Activated CD4-positive, alpha-beta T cell treated with anti-CD3 and anti-CD28 coated beads, Interleukin-10, Interleukin-2, amounts not matched to agents 100 ng/mL and 50 ng/mL, durations not matched to agents 16 hours and 8 hours (primary cell): ENCODE measurements at regions not wholly inside any gene's neighbourhood (a gene's known extent, or its start where the extent isn't known, plus 50 kb on each side); places are given as distances from the start of the nearest gene placed in this dataset.

Experiments used
- DNase-seq: peaks from one replicate; pipeline ENCODE4 v3.0.0-alpha.2; 2020

- DNase-seq: no peak
Observed at GRCh38 chr3:19093084-19093483, 55.2 kb upstream of the KCNH8 start.

- DNase-seq: no peak
Observed at GRCh38 chr3:19077388-19077787, 70.9 kb upstream of the KCNH8 start.

GRCh38 chr3:19075037-19075436 is 73.3 kb upstream of the KCNH8 start:
- DNase-seq: no peak

GRCh38 chr3:19074257-19074900 is 73.9 kb upstream of the KCNH8 start:
- DNase-seq: no peak

GRCh38 chr3:19073341-19074105 is 74.8 kb upstream of the KCNH8 start:
- DNase-seq: no peak

GRCh38 chr3:19070325-19070724 is 78.0 kb upstream of the KCNH8 start:
- no peak for DNase-seq

GRCh38 chr3:19065027-19065426 is 83.3 kb upstream of the KCNH8 start:
- peak; percentile 3 for DNase-seq

- DNase-seq: no peak
Observed at GRCh38 chr3:19063936-19064335, 84.4 kb upstream of the KCNH8 start.

GRCh38 chr3:19060404-19060803 is 87.9 kb upstream of the KCNH8 start:
- no peak for DNase-seq

GRCh38 chr3:19052874-19053273 is 95.4 kb upstream of the KCNH8 start:
- no peak for DNase-seq

- no peak for DNase-seq
Observed at GRCh38 chr3:19046440-19046839, 101.9 kb upstream of the KCNH8 start.

GRCh38 chr3:19030522-19030839 is 117.8 kb upstream of the KCNH8 start:
- peak; percentile 19 for DNase-seq

- DNase-seq: no peak
Observed at GRCh38 chr3:19029837-19030521, 118.3 kb upstream of the KCNH8 start.

- no peak for DNase-seq
Observed at GRCh38 chr3:19025441-19025840, 122.9 kb upstream of the KCNH8 start.

- DNase-seq: no peak
Observed at GRCh38 chr3:19022546-19022945, 125.8 kb upstream of the KCNH8 start.

- DNase-seq: no peak
Observed at GRCh38 chr3:19016851-19017250, 131.5 kb upstream of the KCNH8 start.

- DNase-seq: no peak
Observed at GRCh38 chr3:19013879-19014278, 134.4 kb upstream of the KCNH8 start.

- no peak for DNase-seq
Observed at GRCh38 chr3:19012846-19013245, 135.5 kb upstream of the KCNH8 start.

- no peak for DNase-seq
Observed at GRCh38 chr3:19002606-19003005, 145.7 kb upstream of the KCNH8 start.

GRCh38 chr3:18998069-18998468 is 150.2 kb upstream of the KCNH8 start:
- DNase-seq: no peak

- no peak for DNase-seq
Observed at GRCh38 chr3:18992709-18993108, 155.6 kb upstream of the KCNH8 start.

- DNase-seq: peak; percentile 37
Observed at GRCh38 chr3:18989237-18989795, 159.0 kb upstream of the KCNH8 start.

GRCh38 chr3:18988614-18989229 is 159.6 kb upstream of the KCNH8 start:
- DNase-seq: peak; percentile 68
